NT2/D1 (cell line): ENCODE measurements at regions not wholly inside any gene's neighbourhood (a gene's known extent, or its start where the extent isn't known, plus 50 kb on each side); places are given as distances from the start of the nearest gene placed in this dataset.

ENCODE experiments used
- YY1 ChIP-seq: IDR thresholded peaks from 2 replicates; pipeline ENCODE4 v1.6.1; 2011; ENCODE audit not compliant: insufficient read length, insufficient read depth
- ZNF274 ChIP-seq: IDR thresholded peaks from 2 replicates; pipeline ENCODE4 v1.6.1; 2011; ENCODE audit warnings: mild to moderate bottlenecking, low read depth, low read length

DNA sequence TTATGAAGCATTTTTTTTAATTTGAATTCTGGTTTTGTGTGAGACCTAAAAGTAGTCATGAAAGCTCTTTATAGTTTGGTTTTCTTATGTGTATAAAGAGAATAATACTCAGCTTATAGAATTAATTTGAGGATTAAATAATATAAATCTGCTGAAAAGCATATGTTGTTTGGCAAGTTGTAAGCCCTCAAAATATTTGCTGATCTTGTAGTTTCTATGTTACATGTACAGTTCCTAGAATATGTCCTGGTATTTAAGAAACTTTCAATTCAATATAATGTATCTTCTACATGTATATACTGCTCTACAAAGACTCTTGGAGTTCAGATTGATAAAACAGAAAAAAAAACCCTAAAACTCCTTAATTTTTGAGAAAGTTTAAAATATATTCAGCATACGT lies 605.5 kb upstream of the FAM98A start:
- no peak for TF ChIP-seq YY1
- no peak for TF ChIP-seq ZNF274
